Neural progenitor cell (in vitro differentiated cells): ENCODE measurements at regions not wholly inside any gene's neighbourhood (a gene's known extent, or its start where the extent isn't known, plus 50 kb on each side); places are given as distances from the start of the nearest gene placed in this dataset.

ENCODE experiments used
- EZH2 ChIP-seq: fragments of 200-600 bp; sonication (generic); IDR thresholded peaks from 2 replicates; pipeline ENCODE4 v1.6.1; 2017; ENCODE audit warnings: antibody characterized with exemption, mild to moderate bottlenecking, moderate library complexity
- EZH2phosphoT487 ChIP-seq: fragments of 200-600 bp; sonication (generic); IDR thresholded peaks from 2 replicates; pipeline ENCODE4 v1.6.1; 2017; ENCODE audit warnings: antibody characterized with exemption

- TF ChIP-seq EZH2phosphoT487 (no peak), EZH2 (no peak)
Measured at GRCh38 chr4:126894963-126895362, 737.8 kb upstream of the INTU start.
